ENCODE measurements at regions not wholly inside any gene's neighbourhood (a gene's known extent, or its start where the extent isn't known, plus 50 kb on each side); places are given as distances from the start of the nearest gene placed in this dataset.

DNA sequence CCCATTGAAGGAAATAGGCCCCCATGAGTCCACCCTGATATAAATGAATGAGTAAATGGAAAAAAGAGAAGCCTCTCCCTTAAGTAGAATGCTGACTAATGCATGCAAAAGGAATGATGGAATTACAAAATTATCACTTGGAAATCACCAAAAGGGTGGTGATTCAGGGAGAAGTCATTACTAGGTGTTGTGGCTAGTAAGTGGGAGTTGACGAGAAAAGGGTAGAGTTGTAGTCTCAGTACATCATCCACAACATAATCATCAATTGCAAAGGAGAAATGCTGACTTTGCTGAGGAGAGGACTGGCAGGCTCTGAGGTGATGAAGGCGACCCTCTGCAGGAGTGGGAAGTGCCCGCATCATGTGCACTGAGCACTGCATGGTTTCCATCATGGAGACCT lies 201.5 kb upstream of the S1PR3 start:
- TF ChIP-seq, protein P1, sequence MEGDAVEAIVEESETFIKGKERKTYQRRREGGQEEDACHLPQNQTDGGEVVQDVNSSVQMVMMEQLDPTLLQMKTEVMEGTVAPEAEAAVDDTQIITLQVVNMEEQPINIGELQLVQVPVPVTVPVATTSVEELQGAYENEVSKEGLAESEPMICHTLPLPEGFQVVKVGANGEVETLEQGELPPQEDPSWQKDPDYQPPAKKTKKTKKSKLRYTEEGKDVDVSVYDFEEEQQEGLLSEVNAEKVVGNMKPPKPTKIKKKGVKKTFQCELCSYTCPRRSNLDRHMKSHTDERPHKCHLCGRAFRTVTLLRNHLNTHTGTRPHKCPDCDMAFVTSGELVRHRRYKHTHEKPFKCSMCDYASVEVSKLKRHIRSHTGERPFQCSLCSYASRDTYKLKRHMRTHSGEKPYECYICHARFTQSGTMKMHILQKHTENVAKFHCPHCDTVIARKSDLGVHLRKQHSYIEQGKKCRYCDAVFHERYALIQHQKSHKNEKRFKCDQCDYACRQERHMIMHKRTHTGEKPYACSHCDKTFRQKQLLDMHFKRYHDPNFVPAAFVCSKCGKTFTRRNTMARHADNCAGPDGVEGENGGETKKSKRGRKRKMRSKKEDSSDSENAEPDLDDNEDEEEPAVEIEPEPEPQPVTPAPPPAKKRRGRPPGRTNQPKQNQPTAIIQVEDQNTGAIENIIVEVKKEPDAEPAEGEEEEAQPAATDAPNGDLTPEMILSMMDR (IDR thresholded peaks at IDR 0.05; ENCODE audit: low read depth, low read length, missing control alignments): no peak
- DNase-seq (ENCODE audit: extremely low read depth, low read depth): no peak
- no peak overlapping the region for H3K4me3 ChIP-seq (replicated peaks; ENCODE audit: low read depth, low read length)

DNA sequence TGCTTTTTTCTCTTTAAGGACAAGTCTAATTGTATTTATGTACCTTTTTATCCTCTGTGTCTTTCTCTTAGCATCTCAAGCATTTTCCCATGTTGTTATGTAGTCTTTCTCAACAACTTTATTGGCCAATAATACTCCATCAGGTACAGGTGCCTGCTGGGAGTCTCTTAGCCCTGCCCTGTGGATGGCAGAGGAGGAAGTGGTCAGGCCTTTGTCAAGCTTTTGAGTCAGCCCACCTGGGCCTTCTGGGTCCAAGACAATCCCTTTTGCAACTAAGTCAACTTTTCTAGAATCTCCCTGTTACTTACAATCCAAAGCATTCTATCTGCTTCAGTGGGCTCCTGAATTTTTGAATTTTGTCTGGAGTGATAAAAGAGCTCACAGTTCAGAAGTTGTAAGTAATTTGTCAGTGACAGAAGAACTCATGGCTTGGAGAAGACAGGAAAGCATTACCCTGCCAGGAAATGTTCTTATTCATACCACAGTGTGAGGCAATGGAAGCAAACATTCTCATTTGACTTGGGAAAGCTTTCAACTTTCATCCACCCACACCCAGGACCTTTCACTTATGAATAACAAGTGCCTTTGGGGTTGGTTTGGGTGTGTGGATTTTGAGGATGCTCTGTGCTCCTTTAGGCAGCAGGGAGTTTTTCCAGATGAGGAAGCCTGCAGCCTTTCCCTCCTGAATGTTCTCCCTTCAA lies 200.0 kb upstream of the S1PR3 start:
- TF ChIP-seq, protein P1 (IDR thresholded peaks at IDR 0.05; ENCODE audit: low read depth, low read length, missing control alignments): no peak
- DNase-seq (ENCODE audit: extremely low read depth, low read depth): no peak
- H3K4me3 ChIP-seq (replicated peaks; ENCODE audit: low read depth, low read length): no peak overlapping the region

DNA sequence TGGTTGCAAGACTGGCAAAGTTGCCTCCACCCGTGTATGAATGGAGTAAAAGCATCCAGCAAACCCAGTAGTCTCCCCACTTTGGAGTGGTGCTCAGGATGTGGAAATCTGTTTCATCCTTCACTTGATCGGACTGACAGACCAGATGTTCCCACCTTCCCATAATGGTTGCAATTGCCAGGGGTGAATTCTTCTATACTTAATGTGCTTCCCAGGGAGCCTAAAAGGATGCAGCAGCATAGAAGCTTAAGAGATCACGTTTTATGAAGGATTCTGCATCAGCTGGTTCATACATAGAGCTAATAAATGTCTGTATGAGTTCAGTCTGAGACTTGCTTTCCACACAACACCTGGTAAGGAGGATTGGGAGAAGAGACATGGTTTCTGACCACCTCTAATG lies 198.8 kb upstream of the S1PR3 start:
- no peak overlapping the region for H3K4me3 ChIP-seq (replicated peaks; ENCODE audit: low read depth, low read length)
- TF ChIP-seq, protein P1 (IDR thresholded peaks at IDR 0.05; ENCODE audit: low read depth, low read length, missing control alignments): no peak
- no peak for DNase-seq (ENCODE audit: extremely low read depth, low read depth)

DNA sequence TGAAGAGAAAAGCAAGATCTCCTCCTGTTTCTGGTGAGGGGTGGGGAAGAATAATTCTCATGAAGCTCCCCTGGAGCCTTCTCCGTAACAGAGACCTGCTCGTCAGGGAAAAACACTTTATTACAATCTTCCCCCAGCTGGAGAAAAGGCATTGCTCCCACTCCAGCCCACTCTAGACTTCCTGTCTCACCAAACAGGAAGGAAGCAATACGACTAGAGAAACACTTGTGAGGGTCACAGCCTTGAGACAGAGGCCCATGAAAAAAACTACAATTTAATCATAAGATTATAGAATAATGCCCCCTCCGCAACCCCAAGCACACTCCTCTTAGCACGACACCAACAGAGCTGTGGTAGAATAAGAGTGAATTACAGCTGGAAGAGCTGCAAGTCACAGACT lies 197.2 kb upstream of the S1PR3 start:
- TF ChIP-seq, protein P1 (IDR thresholded peaks at IDR 0.05; ENCODE audit: low read depth, low read length, missing control alignments): no peak

DNA sequence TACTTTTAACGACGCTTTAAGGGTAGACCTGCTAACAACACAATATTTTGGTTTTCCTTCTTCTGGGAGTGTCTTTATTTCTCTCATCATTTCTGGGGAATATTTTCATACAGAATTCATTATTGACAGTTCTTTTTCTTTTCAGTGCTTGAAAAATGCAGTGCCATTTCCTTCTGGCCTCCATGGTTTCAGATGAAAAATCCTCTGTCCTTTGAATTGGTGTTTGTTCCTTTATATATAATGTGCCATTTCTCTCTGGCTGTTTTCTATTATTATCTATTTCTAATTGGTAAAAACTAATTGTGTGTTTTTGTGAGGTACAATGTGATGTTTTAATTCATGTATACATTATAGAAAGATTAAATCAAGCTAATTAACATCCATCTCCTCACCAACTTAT lies 194.3 kb upstream of the S1PR3 start:
- TF ChIP-seq, protein P1 (IDR thresholded peaks at IDR 0.05; ENCODE audit: low read depth, low read length, missing control alignments): no peak
- H3K4me3 ChIP-seq (replicated peaks; ENCODE audit: low read depth, low read length): no peak overlapping the region
- DNase-seq (ENCODE audit: extremely low read depth, low read depth): no peak

More for the DNA sequence above, 197.2 kb upstream of the S1PR3 start:
- DNase-seq (ENCODE audit: extremely low read depth, low read depth): no peak
- H3K4me3 ChIP-seq (replicated peaks; ENCODE audit: low read depth, low read length): no peak overlapping the region

DNA sequence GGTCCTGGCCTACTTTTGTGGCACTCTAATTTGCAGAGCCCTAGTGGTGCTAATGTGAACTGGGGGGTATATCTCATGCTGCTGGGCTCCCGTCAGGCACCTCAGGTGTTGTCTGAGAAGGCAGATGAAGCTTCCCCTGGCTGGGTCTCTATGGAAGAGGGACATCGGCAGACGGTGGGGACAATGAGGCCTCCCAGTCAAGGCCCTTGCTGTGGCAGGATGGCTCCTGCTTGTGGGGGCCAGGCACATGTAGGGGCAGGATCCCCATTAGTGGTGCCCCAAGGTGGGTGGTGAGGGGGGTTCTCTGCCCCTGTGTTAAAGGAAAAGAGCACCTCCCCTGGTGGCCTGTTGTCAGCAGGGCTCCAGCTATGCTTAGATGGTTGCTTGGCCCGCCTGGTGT lies 192.8 kb upstream of the S1PR3 start:
- no peak for DNase-seq (ENCODE audit: extremely low read depth, low read depth)
- TF ChIP-seq, protein P1 (IDR thresholded peaks at IDR 0.05; ENCODE audit: low read depth, low read length, missing control alignments): no peak
- H3K4me3 ChIP-seq (replicated peaks; ENCODE audit: low read depth, low read length): no peak overlapping the region

All from HFF-Myc (cell line).